Right lobe of liver (tissue), 4 donors: ENCODE measurements at regions not wholly inside any gene's neighbourhood (a gene's known extent, or its start where the extent isn't known, plus 50 kb on each side); places are given as distances from the start of the nearest gene placed in this dataset.

Experiments used
- POLR2A ChIP-seq: fragments of 450-650 bp; IDR thresholded peaks from one replicate; pipeline ENCODE4 v1.6.1; 2017; ENCODE audit warnings: antibody characterized with exemption, mild to moderate bottlenecking
- TF ChIP-seq, protein P1 (sequence below), 4 donors: fragments of 200-600 bp in 3 of 4; fragments of 450-650 bp in 1 of 4; IDR thresholded peaks; one replicate each; pipeline versions ENCODE4 v1.5.1 to v1.8.0; 2016 to 2022; ENCODE audit warnings: antibody characterized with exemption in 4 of 4, mild to moderate bottlenecking in 2 of 4
- donor health status: DM: no; HTN: no; CAD: no.
- donor health status: DM: no; HTN: no; CAD: no.
- donor health status: DM: no; HTN: yes; CAD: no.

DNA sequence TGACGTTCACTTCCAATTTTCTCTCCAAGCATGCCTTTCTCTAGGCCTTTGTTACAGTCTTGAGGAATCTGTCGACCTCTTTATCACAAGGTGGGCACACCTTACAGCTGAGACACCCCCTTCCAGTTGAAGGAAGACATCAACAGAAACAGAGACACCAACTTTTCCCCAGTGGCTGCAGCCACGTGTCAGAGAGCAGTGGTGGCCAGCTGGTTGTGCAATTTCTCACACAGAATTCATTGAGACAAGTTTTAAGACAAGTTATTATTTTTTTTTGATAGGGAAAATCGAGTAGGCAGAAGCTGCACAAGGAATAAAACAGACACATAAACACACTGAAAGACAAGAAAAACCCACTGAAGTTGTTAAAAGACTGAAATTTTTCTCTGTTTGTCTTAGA, 436.7 kb upstream of the MDFIC2 start:
- TF ChIP-seq, protein P1, sequence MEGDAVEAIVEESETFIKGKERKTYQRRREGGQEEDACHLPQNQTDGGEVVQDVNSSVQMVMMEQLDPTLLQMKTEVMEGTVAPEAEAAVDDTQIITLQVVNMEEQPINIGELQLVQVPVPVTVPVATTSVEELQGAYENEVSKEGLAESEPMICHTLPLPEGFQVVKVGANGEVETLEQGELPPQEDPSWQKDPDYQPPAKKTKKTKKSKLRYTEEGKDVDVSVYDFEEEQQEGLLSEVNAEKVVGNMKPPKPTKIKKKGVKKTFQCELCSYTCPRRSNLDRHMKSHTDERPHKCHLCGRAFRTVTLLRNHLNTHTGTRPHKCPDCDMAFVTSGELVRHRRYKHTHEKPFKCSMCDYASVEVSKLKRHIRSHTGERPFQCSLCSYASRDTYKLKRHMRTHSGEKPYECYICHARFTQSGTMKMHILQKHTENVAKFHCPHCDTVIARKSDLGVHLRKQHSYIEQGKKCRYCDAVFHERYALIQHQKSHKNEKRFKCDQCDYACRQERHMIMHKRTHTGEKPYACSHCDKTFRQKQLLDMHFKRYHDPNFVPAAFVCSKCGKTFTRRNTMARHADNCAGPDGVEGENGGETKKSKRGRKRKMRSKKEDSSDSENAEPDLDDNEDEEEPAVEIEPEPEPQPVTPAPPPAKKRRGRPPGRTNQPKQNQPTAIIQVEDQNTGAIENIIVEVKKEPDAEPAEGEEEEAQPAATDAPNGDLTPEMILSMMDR (IDR thresholded peaks at IDR 0.05), result no peak
- no peak for TF ChIP-seq POLR2A
